ENCODE measurements at regions not wholly inside any gene's neighbourhood (a gene's known extent, or its start where the extent isn't known, plus 50 kb on each side); places are given as distances from the start of the nearest gene placed in this dataset.
"Not testable (repeated sequence)": the region's sequence is repeated elsewhere in the genome, so short reads cannot be mapped to it uniquely, and the experiment has no call there.

DNA sequence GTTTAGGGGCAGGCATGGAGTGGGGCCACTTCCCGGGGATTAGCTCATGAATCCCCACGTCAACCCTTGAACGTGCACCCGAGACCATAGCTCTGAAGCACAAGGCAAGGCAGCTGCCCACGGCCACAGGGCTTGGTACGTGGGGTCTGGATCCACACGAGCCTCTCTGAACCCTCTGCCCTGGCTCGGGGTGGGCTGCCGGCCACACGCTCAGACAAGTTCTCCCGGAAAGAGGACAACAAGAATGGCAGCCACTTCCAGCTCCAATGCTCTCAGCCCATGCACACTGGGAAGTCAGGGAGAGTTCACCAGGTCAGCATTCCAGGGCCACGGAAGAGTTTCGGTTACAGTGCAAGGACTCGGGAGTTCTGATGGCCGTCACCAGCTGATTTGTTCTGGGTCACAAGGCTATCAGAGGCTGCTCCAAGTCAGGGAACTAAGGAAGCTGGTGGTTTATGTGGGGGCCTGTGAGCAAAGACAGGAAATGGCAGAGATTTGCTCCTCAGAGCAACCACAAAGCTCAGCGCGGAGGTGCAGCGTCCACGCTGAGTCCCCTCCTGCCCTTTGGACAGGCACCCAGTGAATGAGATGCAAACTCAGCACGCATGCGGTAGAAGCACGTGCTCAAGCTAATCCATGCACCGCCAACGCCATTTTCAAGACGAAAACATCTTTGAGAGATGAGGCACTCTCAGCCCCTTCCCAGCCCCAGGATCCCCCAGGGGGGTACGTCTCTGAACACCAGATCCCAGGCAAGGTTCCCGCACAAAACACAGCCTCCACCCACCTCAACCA, 356.4 kb downstream of the FOXL1 start:
- DNase-seq (ENCODE audit: low spot score), result no peak

DNA sequence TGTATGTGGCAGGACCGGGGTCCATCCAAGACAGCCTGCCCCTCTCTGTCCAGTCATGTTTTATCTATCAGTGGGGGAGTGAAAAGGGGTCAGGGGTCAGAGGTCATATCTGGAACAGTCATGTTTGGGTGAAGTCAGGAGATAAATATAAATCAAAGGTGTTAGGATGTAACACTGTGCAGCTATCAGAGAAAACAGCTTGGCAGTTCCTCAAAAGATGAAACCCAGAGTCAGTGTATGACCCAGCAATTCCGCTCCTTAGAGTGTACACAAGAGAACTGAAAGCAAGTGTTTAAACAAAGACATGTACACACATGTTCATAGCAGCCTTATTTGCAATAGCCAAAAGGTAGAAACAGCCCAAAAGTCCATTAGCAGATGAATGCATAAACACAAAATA, 361.3 kb downstream of the FOXL1 start:
- DNase-seq (ENCODE audit: low spot score), result no peak

DNA sequence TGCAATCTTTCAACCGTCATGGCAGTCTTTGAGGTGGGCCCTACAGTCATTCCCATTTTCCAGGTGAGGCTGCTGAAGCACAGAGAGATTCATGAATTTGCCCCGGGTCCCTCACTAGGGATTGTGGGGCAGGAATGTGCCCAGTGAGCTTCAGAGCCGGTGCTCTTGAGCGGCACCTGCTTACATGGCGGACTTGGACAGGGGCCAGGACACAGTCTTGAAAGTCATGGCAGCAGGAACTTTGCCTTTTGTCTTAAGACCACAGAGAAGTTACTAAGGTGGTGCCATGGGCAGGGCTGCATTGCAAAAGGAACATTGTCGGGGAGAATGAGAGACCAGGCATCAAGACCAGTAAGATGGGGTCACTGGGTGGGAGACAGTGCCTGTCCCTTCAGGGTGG, 363.4 kb downstream of the FOXL1 start:
- DNase-seq (ENCODE audit: low spot score), result no peak

- DNase-seq (ENCODE audit: low spot score), result no peak
These were observed 364.1 kb downstream of the FOXL1 start for GRCh38 chr16:86942151-86943051.

DNA sequence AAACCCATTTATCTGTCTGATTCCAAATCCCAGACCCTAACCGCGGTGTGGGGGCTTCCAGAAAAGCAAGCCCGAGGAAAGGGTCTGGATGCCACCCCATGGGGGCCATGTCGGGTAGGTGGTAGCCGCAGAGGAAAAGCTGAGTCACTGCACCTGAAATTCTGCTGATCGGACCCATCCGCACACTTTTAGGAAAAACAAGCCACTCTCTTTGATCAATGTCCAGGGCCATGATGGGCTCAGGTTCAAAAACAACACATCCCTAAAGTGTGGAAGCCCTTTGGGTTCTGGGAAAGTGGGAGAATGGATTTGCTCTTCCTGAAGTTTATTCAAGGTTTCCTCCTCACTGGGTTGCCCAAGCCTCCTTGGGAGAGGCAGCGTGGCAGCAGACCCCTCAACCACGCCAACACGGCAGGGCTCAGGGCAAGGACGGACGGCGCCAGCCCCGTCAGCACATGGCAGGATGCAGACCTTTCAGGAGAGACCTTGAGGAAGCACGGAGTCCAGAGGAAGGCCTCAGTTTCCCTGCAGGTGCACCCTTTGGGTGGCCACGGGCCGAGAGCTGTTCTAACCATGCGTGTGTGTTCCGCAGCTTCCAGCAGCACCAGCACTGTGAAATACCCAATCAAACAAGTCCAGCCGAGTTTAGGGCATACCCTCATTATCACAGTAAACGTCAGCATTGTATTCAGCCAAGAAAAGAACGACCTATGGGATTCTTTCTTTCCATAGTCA, 367.0 kb downstream of the FOXL1 start:
- no peak for DNase-seq (ENCODE audit: low spot score)

DNA sequence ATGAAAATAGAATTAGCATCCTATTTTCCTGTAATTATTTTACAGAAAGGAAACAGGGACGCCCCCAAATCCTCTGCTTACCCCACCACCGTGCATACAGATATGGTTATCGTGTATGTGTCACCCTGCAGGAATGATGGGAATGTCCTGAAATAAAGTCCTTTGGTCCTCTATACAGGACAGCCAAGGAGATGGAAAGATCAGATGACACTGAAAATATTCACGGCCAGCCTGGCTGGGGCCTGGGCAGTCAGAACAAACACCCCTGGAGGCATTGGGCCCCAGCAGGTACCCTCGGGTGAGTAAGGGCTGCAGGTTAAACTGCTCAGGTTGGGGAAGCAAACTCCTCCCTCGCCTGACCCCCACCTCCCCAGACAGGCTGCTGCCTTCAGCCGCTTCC, 368.0 kb downstream of the FOXL1 start:
- no peak for DNase-seq (ENCODE audit: low spot score)

DNA sequence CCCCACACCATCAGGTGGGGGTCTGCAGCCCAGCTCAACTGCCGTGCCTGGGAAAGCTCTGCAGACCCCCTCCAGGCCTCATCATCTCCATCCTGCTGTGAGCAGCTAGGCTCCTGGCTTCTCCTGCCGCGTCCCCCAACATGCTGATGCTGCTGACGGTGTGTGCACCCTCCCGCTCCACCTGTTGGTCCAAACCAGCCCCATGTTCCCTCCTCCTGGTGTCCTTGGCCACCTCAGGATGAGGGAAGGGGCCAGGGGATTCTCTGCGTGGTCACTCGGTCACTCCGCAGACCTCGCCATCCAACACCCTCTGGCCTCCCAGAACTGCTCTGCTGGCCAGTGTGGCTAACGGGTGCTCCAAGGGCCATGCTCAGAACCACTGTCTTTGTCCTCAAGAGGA, 368.6 kb downstream of the FOXL1 start:
- DNase-seq (ENCODE audit: low spot score), result no peak

DNA sequence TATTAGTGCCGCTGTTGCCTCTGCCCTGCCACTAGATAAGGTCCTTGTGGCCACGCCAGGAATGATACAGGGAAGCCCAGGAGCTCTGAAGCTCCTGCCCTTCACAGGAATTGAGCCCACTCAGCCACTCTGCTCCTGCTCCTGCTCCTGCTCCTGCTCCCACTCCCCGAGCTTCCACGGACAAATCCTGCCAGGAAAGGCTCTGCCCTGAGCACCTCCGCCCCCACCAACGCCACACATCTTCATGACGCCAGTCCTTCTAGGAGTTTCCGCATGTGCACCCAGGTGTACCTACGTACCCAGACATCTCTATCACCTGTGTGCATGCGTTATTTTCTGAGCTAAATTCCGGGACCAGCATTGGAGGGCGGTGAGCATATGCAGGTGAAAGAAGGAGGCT, 369.1 kb downstream of the C16orf95 start:
- DNase-seq (ENCODE audit: low spot score), result no peak

DNA sequence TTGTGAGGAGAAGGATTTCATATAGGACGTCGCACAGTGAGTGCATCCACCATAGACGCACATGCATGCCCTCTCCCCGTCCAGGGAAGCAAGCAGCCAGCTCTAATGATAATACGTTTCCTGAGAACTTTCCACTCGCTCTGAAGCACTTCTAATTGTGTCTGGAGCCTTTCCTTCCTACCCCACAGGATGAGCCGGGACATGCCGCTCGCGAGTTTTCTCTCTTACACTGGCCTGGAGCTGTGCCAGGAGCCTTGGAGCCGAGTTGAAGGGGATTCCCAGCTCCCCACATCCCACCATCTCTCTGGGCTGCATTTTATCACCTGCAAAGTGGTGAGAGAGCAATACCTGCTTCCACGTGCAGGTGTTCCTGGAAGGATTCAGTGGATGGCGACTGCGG, 368.1 kb downstream of the C16orf95 start:
- no peak for DNase-seq (ENCODE audit: low spot score)

DNA sequence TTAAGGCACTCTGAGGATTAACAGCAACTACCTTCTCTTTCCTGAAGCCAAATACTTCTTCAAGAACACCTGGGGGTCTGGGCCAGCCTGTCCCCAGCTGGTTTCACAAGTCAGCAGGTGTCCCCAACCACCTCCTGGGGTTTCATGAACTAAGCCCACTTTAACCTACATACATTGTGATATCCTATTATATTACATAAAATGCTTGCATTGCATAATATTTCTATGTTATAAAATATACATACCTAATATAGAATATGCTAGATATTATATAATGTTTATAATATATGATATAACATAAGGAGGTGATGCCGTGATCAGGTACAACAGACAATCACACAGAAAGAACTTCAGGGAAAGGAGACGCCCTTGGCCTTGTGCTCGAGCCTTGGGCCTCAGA, 367.6 kb downstream of the C16orf95 start:
- no peak for DNase-seq (ENCODE audit: low spot score)

DNA sequence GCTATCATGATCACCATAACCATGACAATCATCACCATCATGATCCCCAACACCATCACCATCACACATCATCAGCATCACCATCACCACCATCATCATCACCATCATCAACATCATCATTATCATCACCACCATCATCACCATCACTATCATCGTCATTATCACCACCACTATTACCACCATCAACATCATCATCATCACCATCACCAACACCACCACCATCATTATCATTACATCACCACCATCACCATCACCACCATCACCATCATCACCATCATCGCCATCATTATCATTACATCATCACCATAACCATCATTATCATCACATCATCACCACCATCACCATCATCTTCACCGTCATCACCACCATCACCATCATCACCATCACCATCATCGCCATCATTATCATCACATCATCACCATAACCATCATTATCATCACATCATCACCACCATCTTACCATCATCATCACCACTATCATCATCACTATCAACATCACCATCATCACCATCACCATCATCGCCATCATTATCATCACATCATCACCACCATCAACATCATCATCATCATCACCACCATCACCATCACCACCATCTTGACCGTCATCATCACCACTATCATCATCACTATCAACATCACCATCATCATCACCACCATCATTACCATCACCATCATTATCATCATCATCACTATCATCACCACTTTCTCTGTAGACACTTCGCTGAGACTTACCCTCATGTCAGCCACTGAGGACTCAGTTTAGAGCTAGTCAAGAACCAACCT, 366.0 kb downstream of the C16orf95 start:
- no peak for DNase-seq (ENCODE audit: low spot score)

GRCh38 chr16:86951831-86952598, 365.2 kb downstream of the C16orf95 start:
- no peak for DNase-seq (ENCODE audit: low spot score)

GRCh38 chr16:86952769-86953168, 364.4 kb downstream of the C16orf95 start:
- no peak for DNase-seq (ENCODE audit: low spot score)

GRCh38 chr16:86953631-86954391, 363.4 kb downstream of the C16orf95 start:
- no peak for DNase-seq (ENCODE audit: low spot score)

GRCh38 chr16:86955136-86955855, 361.9 kb downstream of the C16orf95 start:
- no peak for DNase-seq (ENCODE audit: low spot score)

DNA sequence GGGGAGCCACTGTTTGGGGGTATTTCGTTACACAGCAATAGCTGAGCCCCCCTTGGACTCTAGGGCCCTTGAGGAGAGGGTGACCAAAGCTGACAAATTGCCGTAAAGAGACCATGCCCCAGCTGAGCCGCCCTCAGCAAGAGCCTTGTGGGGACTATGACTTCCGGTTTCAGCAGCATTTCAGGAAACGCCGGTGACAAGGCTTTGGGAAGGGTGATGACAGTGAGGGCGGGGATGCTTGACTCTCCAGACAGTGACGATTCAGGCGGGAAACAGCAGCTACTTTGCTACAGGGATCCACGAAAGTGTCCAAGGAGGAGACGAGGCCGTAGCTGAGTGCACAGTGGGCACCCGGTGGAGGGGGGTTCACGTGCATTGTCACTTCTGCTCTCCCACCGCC, 360.8 kb downstream of the C16orf95 start:
- DNase-seq (ENCODE audit: low spot score), result no peak

GRCh38 chr16:86957662-86958198, 359.5 kb downstream of the C16orf95 start:
- DNase-seq (ENCODE audit: low spot score), result not testable (repeated sequence)

GRCh38 chr16:86958423-86958822, 358.8 kb downstream of the C16orf95 start:
- no peak for DNase-seq (ENCODE audit: low spot score)

- no peak for DNase-seq (ENCODE audit: low spot score)
These were observed 358.0 kb downstream of the C16orf95 start for GRCh38 chr16:86959091-86959651.
